ENCODE measurements at regions not wholly inside any gene's neighbourhood (a gene's known extent, or its start where the extent isn't known, plus 50 kb on each side); places are given as distances from the start of the nearest gene placed in this dataset.
"Not testable (repeated sequence)": the region's sequence is repeated elsewhere in the genome, so short reads cannot be mapped to it uniquely, and the experiment has no call there.

- not testable (repeated sequence) for TF ChIP-seq POLR2A, CTCF (IDR thresholded peaks at IDR 0.05)
Measured at GRCh38 chr16:15224651-15225050, 130.6 kb upstream of the RRN3 start.

All from tibial nerve (tissue), 3 donors.